NCI-H2107 treated with DMSO at 0.1 percent for 48 hours (cell line): ENCODE measurements at regions not wholly inside any gene's neighbourhood (a gene's known extent, or its start where the extent isn't known, plus 50 kb on each side); places are given as distances from the start of the nearest gene placed in this dataset.
A peak's percentile ranks its signal among the peaks of the same experiment; 100 is the strongest.
"Not testable (repeated sequence)": the region's sequence is repeated elsewhere in the genome, so short reads cannot be mapped to it uniquely, and the experiment has no call there.

ENCODE experiments used
- DNase-seq: peaks from one replicate; lab custom pipeline; 2025; ENCODE audit not compliant: unreplicated experiment; lab: John Stamatoyannopoulos, UW

GRCh38 chr20:22690616-22691179 lies 106.3 kb upstream of the FOXA2 start:
- DNase-seq, result no peak

GRCh38 chr20:22691369-22692118 lies 107.2 kb upstream of the FOXA2 start:
- DNase-seq, result peak; percentile 22

DNA sequence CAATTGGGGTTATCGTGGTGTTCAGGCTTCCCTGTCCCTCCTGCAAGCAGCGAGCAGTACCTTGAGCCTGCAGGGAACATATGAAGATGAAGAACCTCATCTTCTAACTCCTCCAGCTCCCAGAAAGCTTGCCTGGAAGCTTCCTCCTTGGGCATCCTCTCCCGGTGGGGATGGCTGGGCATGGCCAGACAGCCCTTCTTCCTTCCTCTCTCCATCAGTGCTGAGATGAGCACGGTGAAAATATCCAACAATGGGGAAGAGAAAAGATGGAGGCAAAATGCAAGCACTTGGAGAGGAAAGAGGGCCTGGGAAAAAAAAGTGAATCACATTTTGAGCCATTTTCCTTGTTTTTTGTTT lies 107.7 kb upstream of the FOXA2 start:
- DNase-seq, result no peak

DNA sequence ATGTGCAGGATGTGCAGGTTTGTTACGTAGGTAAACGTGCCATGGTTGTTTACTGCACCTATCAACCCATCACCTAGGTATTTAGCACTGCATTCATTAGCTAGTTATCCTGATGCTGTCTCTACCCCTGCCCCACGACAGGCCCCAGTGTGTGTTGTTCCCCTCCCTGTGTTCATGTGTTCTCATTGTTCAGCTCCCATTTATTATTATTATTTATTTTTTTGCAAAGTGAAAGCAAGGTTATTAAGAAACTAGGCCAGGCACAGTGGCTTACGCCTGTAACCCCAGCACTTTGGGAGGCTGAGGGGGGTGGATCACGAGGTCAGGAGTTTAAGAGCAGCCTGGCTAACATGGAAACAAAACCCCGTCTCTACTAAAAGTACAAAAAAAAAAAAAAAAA lies 108.2 kb upstream of the FOXA2 start:
- not testable (repeated sequence) for DNase-seq

DNA sequence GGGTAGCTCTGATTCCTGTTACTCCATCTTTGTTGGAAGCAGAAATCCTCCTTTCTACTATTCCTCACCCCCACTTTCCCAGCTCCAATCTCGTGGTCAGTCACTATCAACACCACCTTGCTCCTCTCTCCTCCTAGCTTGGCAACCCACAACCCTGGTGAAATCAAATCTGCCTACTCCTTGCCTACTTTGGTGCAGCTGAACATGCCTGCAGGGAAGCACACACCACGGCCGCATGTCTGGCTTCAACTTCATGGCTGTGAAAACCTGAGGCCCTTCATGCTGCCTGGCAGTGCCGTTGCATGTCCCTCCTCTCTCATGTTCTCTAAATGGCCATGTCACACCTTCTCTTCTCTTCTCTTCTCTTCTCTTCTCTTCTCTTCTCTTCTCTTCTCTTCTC lies 112.4 kb upstream of the FOXA2 start:
- DNase-seq, result no peak

DNA sequence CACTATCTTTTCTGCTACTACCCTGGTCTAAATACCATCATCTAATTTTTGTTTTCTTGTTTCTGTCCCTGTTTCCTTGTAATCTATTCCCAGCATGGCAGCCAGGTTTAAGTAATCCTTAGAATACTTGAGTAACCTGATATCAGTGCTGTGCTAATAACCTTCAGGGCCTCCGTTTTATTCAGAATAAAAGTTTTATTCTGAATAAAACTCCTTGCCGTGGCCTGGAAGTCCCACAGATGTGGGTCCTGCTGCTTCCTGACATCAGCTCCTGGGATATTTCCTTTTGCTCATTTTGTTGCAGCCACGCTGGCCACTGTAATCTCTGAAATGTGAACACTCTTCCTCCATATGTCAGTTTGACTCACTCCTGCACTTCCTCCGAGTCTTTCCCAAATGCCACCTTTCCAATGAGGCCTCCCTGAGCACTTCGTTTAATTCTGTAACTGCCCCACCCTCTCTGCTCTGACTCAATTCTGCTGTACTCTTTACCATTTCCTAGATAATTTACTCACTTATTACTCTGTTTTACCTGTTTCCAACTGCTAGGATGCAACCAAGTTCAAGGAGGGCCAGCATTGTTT lies 114.0 kb upstream of the FOXA2 start:
- no peak for DNase-seq

GRCh38 chr20:22699396-22699795 lies 115.0 kb upstream of the FOXA2 start:
- no peak for DNase-seq

DNA sequence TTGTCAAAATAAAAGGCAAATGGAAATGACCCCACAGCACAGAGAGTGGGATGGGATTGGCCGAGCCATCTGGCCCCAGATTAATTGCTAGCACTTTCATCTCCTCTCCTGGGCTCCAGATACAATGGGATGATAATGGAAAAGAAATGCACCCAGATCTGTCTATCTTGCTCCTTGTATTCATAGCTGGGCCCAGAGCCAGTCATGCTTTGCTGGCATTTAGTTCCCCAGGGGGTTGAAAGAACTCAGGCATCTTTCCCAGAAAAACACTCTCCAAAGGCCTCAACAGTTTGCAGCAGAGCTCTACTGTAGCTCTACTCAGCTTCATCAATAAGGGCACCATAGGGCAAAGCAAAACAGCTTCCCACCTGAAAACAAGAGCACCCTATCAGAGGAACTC lies 116.0 kb upstream of the FOXA2 start:
- DNase-seq, result peak; percentile 56

- DNase-seq, result no peak
Observed at GRCh38 chr20:22701679-22702308, 117.4 kb upstream of the FOXA2 start.

- no peak for DNase-seq
Observed at GRCh38 chr20:22703843-22704242, 119.5 kb upstream of the FOXA2 start.

GRCh38 chr20:22711971-22712755 lies 127.8 kb upstream of the FOXA2 start:
- DNase-seq, result no peak

DNA sequence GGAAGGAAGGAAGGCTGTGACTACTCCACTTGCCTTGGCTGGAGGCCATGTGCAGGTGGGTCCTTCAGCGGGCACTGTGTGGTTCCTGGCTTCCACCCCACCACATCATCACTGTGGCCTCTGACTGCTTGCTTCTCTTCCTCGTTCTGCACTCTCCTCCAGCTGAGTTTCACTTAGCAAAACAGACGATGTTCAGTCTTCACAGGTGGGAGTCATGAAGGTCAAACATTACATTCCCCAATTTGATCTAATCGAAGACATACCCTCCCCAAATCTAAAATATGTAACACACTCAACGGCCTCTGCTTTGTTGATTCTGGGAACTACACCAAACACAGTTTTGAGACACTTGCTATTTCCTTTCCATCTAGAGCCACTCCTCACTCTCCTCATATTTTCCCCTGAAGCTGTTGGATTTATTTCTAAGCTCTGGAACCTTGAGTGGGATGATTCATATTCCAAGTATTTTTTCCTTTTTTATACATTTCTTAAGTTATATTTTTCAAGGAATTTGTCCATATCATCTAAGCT lies 132.5 kb upstream of the FOXA2 start:
- no peak for DNase-seq

DNA sequence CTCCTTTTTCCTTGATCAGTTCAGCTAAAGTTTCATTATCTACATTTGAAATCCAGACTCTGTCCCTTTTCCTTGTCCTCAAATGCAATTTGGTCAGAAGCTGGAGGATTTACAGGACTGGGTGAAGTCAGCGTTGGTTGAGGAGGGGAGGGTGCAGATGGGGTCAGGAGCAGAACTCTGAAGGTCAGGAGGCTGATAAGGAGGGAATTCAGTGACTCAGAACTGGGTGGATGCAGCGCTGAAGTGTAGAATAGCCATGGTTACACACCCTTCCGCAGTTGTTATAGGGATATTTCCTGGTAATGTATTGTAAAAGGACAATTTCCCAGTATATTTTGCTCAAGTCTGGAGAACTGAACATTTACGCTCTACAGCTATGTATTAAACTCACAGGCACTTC lies 133.1 kb upstream of the FOXA2 start:
- no peak for DNase-seq

DNA sequence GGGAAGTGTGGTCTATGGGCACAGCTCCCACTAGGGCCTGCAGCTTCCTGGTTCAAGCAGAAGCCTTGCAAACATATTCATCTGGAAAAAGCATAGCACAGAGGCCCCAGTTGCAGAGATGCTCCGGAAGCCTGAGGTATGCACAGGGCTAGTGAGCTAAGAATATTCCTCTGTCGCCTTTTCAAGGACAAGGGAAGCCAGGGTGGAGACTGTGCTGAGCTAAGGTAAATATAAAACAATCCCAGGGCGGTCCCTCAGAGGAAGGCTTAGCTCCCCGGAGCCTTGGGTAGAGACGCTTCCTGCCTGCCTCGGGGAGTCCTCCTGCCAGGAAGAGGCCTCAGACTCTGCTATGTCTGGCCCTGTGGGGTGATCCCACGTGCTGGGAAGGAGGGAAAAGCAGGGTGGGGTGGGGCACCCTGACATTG lies 134.8 kb upstream of the FOXA2 start:
- DNase-seq, result no peak

GRCh38 chr20:22720206-22720605 lies 135.8 kb upstream of the FOXA2 start:
- DNase-seq, result no peak

DNA sequence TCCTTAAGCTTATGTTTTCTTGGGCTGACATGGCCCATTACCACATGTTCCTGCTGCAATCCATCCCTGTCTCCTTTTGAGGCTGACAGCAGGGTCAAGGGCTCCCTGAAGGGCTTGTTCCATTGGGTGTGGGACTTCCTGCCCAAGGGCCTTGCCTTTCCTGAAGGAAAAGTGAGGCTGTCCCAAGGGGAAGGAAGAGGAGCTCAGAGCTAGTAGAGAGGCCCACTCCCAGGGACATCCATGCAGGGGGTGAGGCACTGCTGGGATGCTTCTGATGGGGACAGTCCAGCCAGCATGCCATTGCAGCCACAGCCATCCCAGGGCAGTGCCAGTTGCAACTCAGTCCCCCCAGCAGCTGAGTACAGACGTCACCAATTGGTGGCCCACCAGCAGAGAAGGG lies 138.4 kb upstream of the FOXA2 start:
- no peak for DNase-seq

DNA sequence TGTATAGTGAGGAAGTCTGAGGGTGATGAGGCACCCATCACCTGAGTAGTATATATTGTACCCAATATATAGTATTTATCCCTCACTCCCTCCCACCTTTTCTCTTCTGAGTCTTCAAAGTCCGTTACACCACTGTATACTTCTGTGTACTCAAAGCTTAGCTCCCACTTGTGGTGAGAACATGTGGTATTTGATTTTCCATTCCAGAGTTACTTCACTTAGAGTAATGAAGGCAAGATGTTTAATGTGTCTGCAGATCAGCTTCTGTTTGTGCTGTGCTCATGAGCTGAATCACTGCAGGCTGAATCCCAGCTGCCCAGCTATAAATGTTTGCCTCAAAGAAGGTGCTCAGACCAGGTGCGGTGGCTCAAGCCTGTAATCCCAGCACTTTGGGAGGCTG lies 139.3 kb upstream of the FOXA2 start:
- no peak for DNase-seq

DNA sequence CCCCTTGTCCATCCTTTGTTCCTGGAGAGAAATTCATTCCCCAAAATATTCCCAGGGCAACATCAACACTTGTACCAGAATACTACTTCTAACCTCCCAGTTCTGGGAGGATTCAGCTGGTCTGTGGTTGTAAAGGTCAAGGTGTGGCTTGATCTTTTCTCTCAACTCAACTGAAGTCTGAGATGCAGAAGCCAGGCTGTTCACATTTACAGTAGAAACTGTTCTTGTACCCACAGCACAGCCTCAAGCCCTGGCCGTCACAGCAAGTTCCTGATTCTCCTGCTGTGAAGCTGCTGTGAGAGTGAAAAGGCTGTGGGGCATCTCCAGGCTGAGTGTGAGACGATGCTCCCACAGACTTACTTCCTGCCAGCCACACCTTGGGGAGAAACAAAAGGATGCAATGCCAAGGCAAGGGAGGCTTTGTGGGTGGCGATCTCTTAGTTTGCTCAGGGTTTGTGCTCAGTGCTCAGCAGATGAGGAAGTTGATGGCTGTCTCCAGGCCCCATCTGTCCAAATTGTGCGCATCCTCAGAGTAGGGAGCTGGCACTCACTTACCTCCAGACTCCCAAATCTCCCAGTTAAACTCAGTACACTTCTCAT lies 143.9 kb upstream of the FOXA2 start:
- DNase-seq, result no peak

DNA sequence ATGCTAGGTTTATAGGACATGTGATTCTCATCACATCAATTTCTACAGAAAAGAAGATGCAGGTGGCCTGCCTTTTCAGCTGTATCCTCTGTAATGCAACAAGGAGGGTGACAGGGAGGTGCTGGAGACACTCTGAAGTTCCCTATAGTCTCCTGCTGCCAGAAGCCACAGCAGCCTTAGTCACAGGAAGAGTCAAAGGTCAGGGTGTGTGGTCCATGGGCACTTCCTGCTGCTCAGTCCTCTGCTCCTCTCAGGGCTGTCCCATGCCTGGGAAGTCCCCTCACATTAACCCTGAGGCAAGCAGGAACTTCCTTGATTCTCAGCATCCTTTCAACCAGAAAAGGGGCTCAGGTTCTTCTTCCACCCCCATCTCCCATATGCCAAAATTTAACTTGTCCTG lies 144.8 kb upstream of the FOXA2 start:
- no peak for DNase-seq

- DNase-seq, result no peak
Observed at GRCh38 chr20:22729616-22730236, 145.4 kb upstream of the FOXA2 start.
